ENCODE measurements at regions not wholly inside any gene's neighbourhood (a gene's known extent, or its start where the extent isn't known, plus 50 kb on each side); places are given as distances from the start of the nearest gene placed in this dataset.
"Not testable (repeated sequence)": the region's sequence is repeated elsewhere in the genome, so short reads cannot be mapped to it uniquely, and the experiment has no call there.

DNA sequence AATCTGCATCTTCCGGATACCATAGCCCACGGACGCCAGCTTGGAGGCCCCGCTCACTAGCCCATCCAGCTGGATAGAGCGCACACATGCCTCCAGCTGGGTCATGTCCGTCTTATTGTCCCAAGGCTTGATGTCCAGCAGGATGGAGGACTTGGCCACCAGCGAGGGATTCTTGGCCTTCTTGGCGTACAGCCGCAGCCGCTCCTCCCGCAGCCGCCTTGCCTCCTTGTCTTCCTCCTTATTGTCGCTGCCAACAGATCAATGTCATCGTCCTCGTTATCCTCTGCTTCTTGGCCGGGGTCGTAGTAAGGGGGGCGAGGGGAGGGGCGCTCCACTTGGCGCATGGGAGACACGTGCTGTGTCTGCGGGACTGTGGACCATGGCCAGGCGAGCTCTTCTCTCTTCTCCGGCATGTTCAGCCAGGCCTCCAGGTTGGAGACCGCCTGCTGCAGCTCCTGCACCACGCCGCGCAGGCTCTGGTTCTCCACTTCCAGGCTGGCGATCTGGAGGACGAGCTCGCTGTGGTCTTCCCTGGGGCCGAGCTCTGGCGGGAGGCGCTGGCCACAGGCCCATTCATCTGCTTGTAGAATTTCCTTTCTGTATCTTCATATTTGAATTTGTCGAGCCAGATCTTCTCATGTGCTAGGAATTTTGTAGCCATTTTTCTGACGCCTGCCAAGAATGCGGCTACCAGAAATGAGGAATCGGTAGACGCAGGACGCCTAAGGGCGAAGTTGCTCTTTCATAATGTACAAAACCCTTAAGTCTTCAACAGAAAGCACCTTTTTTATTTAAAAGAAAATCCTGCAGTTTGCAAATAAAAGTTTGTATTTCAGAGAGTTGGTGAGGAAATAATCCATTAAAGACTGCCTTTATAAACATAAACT is 60.1 kb upstream of the PTPRK start:
- DNase-seq (no peak), ATAC-seq (ENCODE audit: low read depth) (no peak)
- Mint-ChIP-seq H3K27me3 (no peaks in the 10 kb centered on the region), H3K4me3 (no peak overlapping the region), H3K9me3 (no peaks in the 10 kb centered on the region), H3K27ac (no peak overlapping the region), H3K36me3 (ENCODE audit: low read depth) (no peaks in the 10 kb centered on the region), H3K4me1 (no peaks in the 10 kb centered on the region)
- CTCF ChIA-PET: no interaction called here
- POLR2A ChIA-PET: no interaction called here
- intact Hi-C loops (cut with micrococcal nuclease): no loop called here
- no peak for TF ChIP-seq CTCF (IDR thresholded peaks at IDR 0.05)

- CTCF ChIA-PET; intact Hi-C loops (cut with micrococcal nuclease): not testable (repeated sequence)
Observed at GRCh38 chr6:128575254-128575653, 54.9 kb upstream of the PTPRK start.

DNA sequence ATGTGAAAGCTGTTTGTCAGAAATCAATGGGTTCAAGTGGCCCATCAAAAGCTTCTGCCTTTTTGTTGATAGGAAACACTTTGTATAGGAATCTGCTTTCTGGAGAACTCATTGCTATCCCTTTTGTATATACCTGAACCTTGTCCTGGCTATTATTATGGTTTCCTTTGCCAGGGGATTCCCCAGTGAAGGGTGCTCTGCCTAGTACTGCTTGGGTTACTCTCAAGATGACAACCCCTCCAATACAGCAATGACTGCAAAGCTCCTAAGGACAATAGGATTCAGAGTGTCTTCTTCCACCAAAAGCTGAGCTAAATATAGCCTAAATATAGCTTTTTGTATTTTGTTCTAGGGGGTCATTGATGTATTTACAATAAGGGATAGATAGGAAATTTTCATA is 54.0 kb upstream of the PTPRK start:
- no peak for DNase-seq
- no peak overlapping the region for H3K27ac Mint-ChIP-seq
- ChIA-PET CTCF (no interaction called here), POLR2A (no interaction called here)
- H3K36me3 Mint-ChIP-seq (ENCODE audit: low read depth): no peaks in the 10 kb centered on the region
- intact Hi-C loops (cut with micrococcal nuclease): no loop called here
- no peak for ATAC-seq (ENCODE audit: low read depth)
- no peak for TF ChIP-seq CTCF (IDR thresholded peaks at IDR 0.05)
- H3K27me3 Mint-ChIP-seq: no peaks in the 10 kb centered on the region
- no peak overlapping the region for H3K4me3 Mint-ChIP-seq
- H3K9me3 Mint-ChIP-seq: no peaks in the 10 kb centered on the region
- no peaks in the 10 kb centered on the region for H3K4me1 Mint-ChIP-seq

More at GRCh38 chr6:128575254-128575653, 54.9 kb upstream of the PTPRK start:
- ATAC-seq (ENCODE audit: low read depth); H3K4me3 Mint-ChIP-seq; H3K27me3 Mint-ChIP-seq; H3K4me1 Mint-ChIP-seq; DNase-seq; POLR2A ChIA-PET; H3K36me3 Mint-ChIP-seq (ENCODE audit: low read depth); H3K27ac Mint-ChIP-seq; H3K9me3 Mint-ChIP-seq: not testable (repeated sequence)

- no peak for DNase-seq
- H3K27ac Mint-ChIP-seq: no peak overlapping the region
- POLR2A ChIA-PET: no interaction called here
- H3K4me1 Mint-ChIP-seq: no peaks in the 10 kb centered on the region
- no peaks in the 10 kb centered on the region for H3K27me3 Mint-ChIP-seq
- intact Hi-C loops (cut with micrococcal nuclease): no loop called here
- TF ChIP-seq CTCF (IDR thresholded peaks at IDR 0.05): no peak
- no peak overlapping the region for H3K4me3 Mint-ChIP-seq
- H3K9me3 Mint-ChIP-seq: no peaks in the 10 kb centered on the region
- CTCF ChIA-PET: no interaction called here
- ATAC-seq (ENCODE audit: low read depth): no peak
- H3K36me3 Mint-ChIP-seq (ENCODE audit: low read depth): no peaks in the 10 kb centered on the region
Observed at GRCh38 chr6:128573036-128573435, 52.6 kb upstream of the PTPRK start.

DNA sequence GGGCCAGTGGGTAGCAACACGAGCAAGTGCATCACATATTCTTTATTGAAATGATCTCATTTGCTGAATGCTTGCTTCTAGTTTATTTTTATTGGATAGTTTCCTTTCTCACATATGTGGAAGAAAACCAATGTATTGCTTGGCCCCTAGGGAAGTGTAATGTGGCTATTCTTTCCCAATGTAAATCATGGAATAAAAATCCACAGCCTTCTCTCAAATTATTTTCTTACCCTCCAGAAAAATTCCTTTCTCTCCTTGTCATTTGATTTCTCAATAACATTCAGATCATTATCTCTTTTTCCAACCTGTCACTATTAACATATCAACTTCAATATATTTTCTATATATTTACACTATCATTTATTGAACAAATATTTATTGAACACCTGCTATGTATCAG is 51.9 kb upstream of the PTPRK start:
- TF ChIP-seq CTCF (IDR thresholded peaks at IDR 0.05): no peak
- no peak for ATAC-seq (ENCODE audit: low read depth)
- intact Hi-C loops (cut with micrococcal nuclease): no loop called here
- no peak for DNase-seq
- Mint-ChIP-seq H3K27me3 (no peaks in the 10 kb centered on the region), H3K4me1 (no peaks in the 10 kb centered on the region), H3K9me3 (no peaks in the 10 kb centered on the region), H3K4me3 (no peak overlapping the region), H3K27ac (no peak overlapping the region), H3K36me3 (ENCODE audit: low read depth) (no peaks in the 10 kb centered on the region)
- ChIA-PET POLR2A (no interaction called here), CTCF (no interaction called here)

GRCh38 chr6:128570680-128571063 is 50.3 kb upstream of the PTPRK start:
- no peak for ATAC-seq (ENCODE audit: low read depth)
- CTCF ChIA-PET: no interaction called here
- POLR2A ChIA-PET: no interaction called here

More at GRCh38 chr6:128570680-128571063, 50.3 kb upstream of the PTPRK start:
- Mint-ChIP-seq H3K9me3 (no peaks in the 10 kb centered on the region), H3K4me3 (no peak overlapping the region), H3K27me3 (no peaks in the 10 kb centered on the region), H3K36me3 (ENCODE audit: low read depth) (no peaks in the 10 kb centered on the region), H3K4me1 (no peaks in the 10 kb centered on the region), H3K27ac (no peak overlapping the region)
- TF ChIP-seq CTCF (IDR thresholded peaks at IDR 0.05): no peak
- intact Hi-C loops (cut with micrococcal nuclease): no loop called here
- DNase-seq: no peak
